Skin epidermis (tissue), 12 donors: ENCODE measurements at regions not wholly inside any gene's neighbourhood (a gene's known extent, or its start where the extent isn't known, plus 50 kb on each side); places are given as distances from the start of the nearest gene placed in this dataset.
A peak's percentile ranks its signal among the peaks of the same experiment; 100 is the strongest.
"Not testable (repeated sequence)": the region's sequence is repeated elsewhere in the genome, so short reads cannot be mapped to it uniquely, and the experiment has no call there.

Source experiments
- H3K27ac ChIP-seq, 21 experiments: fragments of 200-600 bp; sonication (generic) in 11 of 21; one replicate each; pipeline ENCODE4 v1.5.0; 2020; ENCODE audit warnings: mild to moderate bottlenecking in 3 of 21, inconsistent platforms in 2 of 21, moderate library complexity in 2 of 21
- H3K4me3 ChIP-seq, 7 experiments: fragments of 200-600 bp; sonication (generic) in 2 of 7; one replicate each; pipeline ENCODE4 v1.5.0; 2020; ENCODE audit warnings: inconsistent platforms in 2 of 7, mild to moderate bottlenecking in 2 of 7, moderate library complexity in 1 of 7

DNA sequence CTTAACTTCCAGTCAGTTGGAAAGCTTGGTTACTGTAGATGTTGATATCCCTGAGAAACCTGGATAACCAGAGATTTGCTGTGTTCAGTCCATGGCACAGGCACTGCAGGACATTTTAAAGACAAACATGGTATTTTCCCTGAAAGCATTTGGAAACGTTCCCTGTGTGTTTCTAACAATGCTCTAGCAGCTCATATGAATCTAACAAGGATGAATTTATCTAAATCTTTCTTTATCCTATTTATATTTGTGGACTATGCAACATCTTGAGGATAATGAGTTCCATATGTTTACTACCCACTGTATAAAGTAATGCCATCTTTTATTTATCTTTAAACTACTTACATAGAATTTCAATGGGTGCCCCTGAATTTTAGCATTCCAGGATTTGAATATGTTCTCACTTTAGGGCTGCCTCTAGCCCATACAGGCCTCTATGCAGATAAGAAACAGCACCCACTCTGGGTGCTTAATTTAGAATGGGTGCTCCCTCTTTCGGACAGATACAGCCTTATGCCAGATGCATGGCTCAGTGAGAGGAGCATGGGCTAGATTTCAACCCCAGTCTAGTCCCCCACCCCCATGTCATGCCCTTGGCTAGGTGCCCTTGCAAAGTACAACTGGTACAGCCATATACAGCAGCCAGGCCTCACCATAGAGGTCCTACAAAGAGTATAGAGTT lies 50.6 kb upstream of the NEMP2 start:
- Histone ChIP-seq H3K27ac (no peak overlapping the region), H3K4me3 (no peak overlapping the region)

DNA sequence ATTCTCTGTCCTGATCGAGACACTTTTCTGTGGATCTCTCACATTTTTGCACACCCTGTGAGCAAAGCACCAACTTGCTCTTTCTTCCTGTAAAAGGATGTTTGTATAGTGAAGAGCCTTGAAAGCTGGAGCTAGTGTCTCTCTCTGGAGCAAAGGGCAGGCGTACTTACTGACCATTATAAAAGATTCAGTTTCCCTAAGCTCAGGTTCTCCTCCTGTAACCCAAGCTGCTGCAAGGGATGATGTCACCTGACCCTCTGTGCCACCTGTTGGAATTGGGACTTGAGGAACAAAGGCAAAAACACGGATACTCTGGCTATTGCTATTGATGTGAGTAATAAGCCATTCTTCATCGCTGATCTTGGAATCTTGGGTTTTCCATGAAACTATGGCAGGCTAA lies 52.6 kb upstream of the NEMP2 start:
- no peak overlapping the region for H3K4me3 ChIP-seq
- H3K27ac ChIP-seq: no peak overlapping the region

DNA sequence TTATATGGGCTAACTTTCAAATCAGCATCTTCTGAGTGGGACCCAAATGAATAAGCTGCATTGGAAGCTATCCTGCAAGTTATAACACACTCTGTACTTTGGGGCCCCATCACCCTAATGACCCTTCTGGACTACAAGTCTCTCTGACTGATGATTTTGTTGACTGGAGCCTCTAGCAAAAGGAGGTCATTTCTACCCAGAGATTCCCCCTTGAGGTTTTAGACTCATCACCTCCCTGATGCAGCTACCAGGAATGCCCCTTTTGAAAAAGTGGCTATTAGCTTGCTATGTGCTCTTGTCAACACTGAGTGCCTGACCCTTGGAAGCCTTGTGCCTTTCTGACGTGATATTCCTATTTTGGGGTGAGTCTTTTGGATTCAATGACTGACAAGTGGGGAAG lies 54.5 kb upstream of the NEMP2 start:
- Histone ChIP-seq H3K4me3 (no peak overlapping the region), H3K27ac (no peak overlapping the region)

DNA sequence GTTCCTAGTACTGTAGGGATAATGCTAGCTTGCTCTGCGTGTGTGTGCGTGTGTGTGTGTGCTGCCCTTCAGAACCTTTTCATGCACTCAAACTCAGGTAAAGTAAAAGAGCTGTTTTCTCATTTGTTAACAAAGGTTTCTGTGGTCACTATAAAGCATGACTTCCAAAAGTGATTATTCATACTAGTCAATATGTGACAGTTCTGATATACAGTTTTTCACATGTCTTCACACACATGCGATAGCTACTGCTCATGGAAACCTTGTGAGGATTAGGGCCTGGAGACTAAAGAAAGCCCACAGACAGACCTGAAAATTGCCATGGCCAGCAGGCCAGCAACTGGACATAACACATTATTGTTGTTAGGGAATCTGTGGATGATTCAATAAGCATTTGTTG lies 56.9 kb upstream of the NEMP2 start:
- H3K4me3 ChIP-seq: no peak overlapping the region
- no peak overlapping the region for H3K27ac ChIP-seq

DNA sequence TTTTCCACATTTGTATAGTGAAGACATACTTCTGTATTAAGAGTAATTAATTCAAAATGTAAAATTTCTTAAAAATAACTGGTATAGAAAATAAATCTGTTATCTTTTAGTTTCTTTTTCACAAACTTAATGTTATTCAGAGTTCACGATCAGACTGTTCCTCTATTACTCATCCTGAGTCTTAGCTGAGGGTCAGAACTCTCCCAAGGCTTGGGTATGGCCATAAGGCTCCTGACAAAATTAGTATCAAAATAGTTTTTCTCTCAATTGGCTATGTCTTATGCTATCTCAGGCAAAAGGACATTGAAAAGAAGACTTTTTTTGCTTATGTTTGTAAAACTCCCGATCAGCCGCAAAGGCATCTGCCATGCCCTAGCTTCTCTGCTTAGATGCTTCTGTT lies 56.1 kb upstream of the NAB1 start:
- Histone ChIP-seq H3K4me3 (no peak overlapping the region), H3K27ac (no peak overlapping the region)

DNA sequence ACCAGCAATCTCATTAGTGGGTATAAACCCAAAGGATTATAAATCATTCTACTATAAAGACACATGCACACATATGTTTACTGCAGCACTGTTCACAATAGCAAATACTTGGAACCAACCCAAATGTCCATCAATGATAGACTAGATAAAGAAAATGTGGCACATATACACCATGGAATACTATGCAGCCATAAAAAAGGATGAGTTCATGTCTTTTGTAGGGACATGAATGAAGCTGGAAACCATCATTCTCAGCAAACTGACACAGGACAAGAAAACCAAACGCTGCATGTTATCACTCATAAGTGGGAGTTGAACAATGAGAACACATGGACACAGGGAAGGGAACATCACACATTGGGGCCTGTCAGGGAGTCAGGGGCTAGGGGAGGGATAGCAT lies 53.0 kb upstream of the NAB1 start:
- H3K27ac ChIP-seq, H3K4me3 ChIP-seq: not testable (repeated sequence)

DNA sequence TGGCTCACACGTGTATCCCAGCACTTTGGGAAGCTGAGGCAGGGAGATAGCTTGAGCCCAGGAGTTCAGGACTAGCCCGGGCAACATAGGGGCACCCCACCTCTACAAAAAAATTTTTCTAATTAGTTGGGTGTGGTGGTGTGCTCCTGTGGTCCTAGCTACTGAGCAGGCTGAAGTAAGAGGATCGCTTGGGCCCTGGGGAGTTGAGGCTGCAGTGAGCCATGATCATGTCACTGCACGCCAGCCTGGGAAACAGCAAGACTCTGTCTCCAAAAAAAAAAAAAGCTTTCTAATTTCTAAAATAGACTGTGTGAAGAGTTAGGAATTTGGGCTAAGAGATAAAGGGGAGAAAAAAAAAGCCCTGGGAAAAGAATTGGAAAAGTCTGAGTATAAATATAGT lies 51.9 kb upstream of the NAB1 start:
- Histone ChIP-seq H3K4me3 (no peak overlapping the region), H3K27ac (peak overlapping the region in 5 of 21 experiments; percentile 12 to 64 (median 27))

DNA sequence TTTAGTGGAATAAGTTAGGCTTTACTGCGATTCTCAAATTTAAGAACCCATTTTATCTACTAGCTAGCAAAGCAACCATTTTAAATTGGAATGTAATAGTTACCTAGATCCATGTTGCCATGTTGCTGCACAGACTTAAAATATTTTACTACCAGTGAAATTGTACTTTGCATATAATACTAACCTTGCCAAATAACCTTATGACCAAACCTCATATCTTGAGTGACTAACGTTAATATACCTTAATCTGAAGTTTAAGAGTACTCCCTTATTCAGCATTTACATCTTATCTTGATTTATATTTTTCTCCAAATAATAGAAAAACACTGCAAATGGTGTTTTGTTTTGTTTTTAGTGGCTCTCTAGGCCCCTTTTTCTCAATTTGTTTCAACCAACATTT lies 50.3 kb upstream of the NAB1 start:
- H3K4me3 ChIP-seq: no peak overlapping the region
- peak overlapping the region in 1 of 21 experiments; percentile 52 for H3K27ac ChIP-seq

DNA sequence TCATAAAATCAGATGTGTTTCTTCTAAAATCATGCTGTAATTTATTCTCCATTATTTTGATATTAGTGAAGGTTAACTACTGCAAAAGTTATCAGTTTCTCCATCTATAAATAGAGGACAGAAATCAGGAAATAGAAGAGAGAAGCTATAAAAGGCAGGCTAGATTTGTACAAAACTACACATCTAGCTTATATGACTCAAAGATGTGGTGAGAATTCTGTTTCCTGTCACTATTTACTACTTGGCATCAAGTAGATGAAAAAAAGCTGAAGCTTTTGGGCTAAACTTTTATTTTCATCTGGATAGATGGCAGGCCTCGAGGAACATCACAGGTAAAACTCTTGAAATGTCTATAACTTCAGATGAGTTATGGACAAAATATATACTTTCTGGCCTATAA lies 49.8 kb upstream of the NAB1 start:
- H3K27ac ChIP-seq: no peak overlapping the region
- no peak overlapping the region for H3K4me3 ChIP-seq
